ENCODE measurements at regions not wholly inside any gene's neighbourhood (a gene's known extent, or its start where the extent isn't known, plus 50 kb on each side); places are given as distances from the start of the nearest gene placed in this dataset.

- no peak overlapping the region for H3K4me3 ChIP-seq (ENCODE audit: low read length)
- DNase-seq (ENCODE audit: low read depth) = no peak
- TF ChIP-seq CTCF (conservative IDR thresholded peaks at IDR 0.05; ENCODE audit: low read depth, low read length) = no peak
Observed at GRCh38 chr7:50151001-50151400, 58.0 kb upstream of the ZPBP start.

- H3K4me3 ChIP-seq (ENCODE audit: low read length) = no peak overlapping the region
- TF ChIP-seq CTCF (conservative IDR thresholded peaks at IDR 0.05; ENCODE audit: low read depth, low read length) = no peak
- DNase-seq (ENCODE audit: low read depth) = no peak
Observed at GRCh38 chr7:50149369-50149768, 56.3 kb upstream of the ZPBP start.

- DNase-seq (ENCODE audit: low read depth) = no peak
- TF ChIP-seq CTCF (conservative IDR thresholded peaks at IDR 0.05; ENCODE audit: low read depth, low read length) = no peak
- no peak overlapping the region for H3K4me3 ChIP-seq (ENCODE audit: low read length)
Observed at GRCh38 chr7:50147951-50148808, 55.1 kb upstream of the ZPBP start.

- DNase-seq (ENCODE audit: low read depth) = no peak
- TF ChIP-seq CTCF (conservative IDR thresholded peaks at IDR 0.05; ENCODE audit: low read depth, low read length) = no peak
- no peak overlapping the region for H3K4me3 ChIP-seq (ENCODE audit: low read length)
Observed at GRCh38 chr7:50146692-50147091, 53.6 kb upstream of the ZPBP start.

GRCh38 chr7:50145801-50146338, 52.8 kb upstream of the ZPBP start:
- no peak for DNase-seq (ENCODE audit: low read depth)
- TF ChIP-seq CTCF (conservative IDR thresholded peaks at IDR 0.05; ENCODE audit: low read depth, low read length) = no peak
- H3K4me3 ChIP-seq (ENCODE audit: low read length) = no peak overlapping the region

GRCh38 chr7:50145226-50145625, 52.2 kb upstream of the ZPBP start:
- H3K4me3 ChIP-seq (ENCODE audit: low read length) = no peak overlapping the region
- TF ChIP-seq CTCF (conservative IDR thresholded peaks at IDR 0.05; ENCODE audit: low read depth, low read length) = no peak
- no peak for DNase-seq (ENCODE audit: low read depth)
